K562 (cell line): ENCODE measurements at regions not wholly inside any gene's neighbourhood (a gene's known extent, or its start where the extent isn't known, plus 50 kb on each side); places are given as distances from the start of the nearest gene placed in this dataset.

Experiments used
- ATAC-seq: fragments of 200-7000 bp; cut with Tn5 transposase; 3 replicates; pipeline ENCODE4 v1.9.1; 2020; ENCODE audit warnings: moderate library complexity
- BruUV-seq: library from RNA; stranded (reverse); fragments of 400-500 nt; replicated peaks from 2 replicates; lab custom pipeline; 2021; lab: Mats Ljungman, UMichigan
- CTCF ChIA-PET: fragments of 300-600 bp; formaldehyde crosslinking; extraction: SDS; loops from one replicate; lab custom pipeline; 2021; ENCODE audit warnings: low intra/inter-chr PET ratio; lab: Yijun Ruan, JAX
- POLR2A ChIA-PET: fragments of 300-600, 350-650 bp; sonication (Branson Sonifier 250); formaldehyde crosslinking; extraction: SDS; loops from one replicate; lab custom pipeline; 2021; ENCODE audit warnings: antibody characterized with exemption, inconsistent platforms; lab: Yijun Ruan, JAX
- DNase-seq, 4 experiments: peaks; one replicate each; pipeline versions ENCODE4 v3.0.0 to v3.0.0-alpha.2; 2011 to 2018; ENCODE audit warnings: low spot score in 3 of 4, mixed read lengths in 3 of 4; ENCODE audit errors: extremely low read depth in 1 of 4
- FAIRE-seq: peaks from 2 replicates; lab custom pipeline; 2011; peaks lifted over from hg19 to GRCh38; lab: Jason Lieb, UNC
- H2AFZ ChIP-seq: 2 replicates; pipeline ENCODE4 v1.6.0; 2011; ENCODE audit warnings: low read depth, low read length, control low read depth, inconsistent platforms
- H3K27ac ChIP-seq: fragments of 200-600 bp; 3 replicates; pipeline ENCODE4 v1.8.0; 2011; ENCODE audit warnings: low read depth, mild to moderate bottlenecking, control low read depth, inconsistent platforms, low read length, moderate library complexity, mixed read lengths; ENCODE audit errors: extremely low read depth
- H3K27me3 ChIP-seq, 2 experiments: fragments of 300-600 bp in 1 of 2; 2 replicates in 1 of 2; 3 replicates in 1 of 2; pipeline versions ENCODE4 v1.6.0 to v1.8.0; 2011; ENCODE audit warnings: inconsistent platforms in 2 of 2, low read length in 2 of 2, mild to moderate bottlenecking in 1 of 2, mixed read lengths in 1 of 2, moderate library complexity in 1 of 2; ENCODE audit not compliant: control insufficient read depth in 2 of 2, insufficient read depth in 2 of 2
- H3K36me3 ChIP-seq: fragments of 300-600 bp; 3 replicates; pipeline ENCODE4 v1.8.0; 2011; ENCODE audit warnings: mild to moderate bottlenecking, low read length, inconsistent platforms; ENCODE audit not compliant: control insufficient read depth, insufficient read depth
- H3K4me1 ChIP-seq, 2 experiments: fragments of 200-600 bp in 1 of 2; replicated peaks in 1 of 2; 2 replicates in 1 of 2; 3 replicates in 1 of 2; pipeline versions ENCODE4 v1.5.1 to v1.8.0; 2011; ENCODE audit warnings: inconsistent platforms in 2 of 2, low read length in 2 of 2, mild to moderate bottlenecking in 1 of 2, mixed read lengths in 1 of 2, moderate library complexity in 1 of 2; ENCODE audit not compliant: control insufficient read depth in 2 of 2, insufficient read depth in 2 of 2
- H3K4me2 ChIP-seq: 2 replicates; pipeline ENCODE4 v1.6.1; 2011; ENCODE audit warnings: low read length, control low read depth, inconsistent platforms, mixed read lengths; ENCODE audit not compliant: insufficient read depth
- H3K4me3 ChIP-seq: fragments of 200-600 bp; sonication (generic), shearing (Covaris generic); 2 replicates; pipeline ENCODE4 v1.5.1; 2016; ENCODE audit warnings: control low read depth, inconsistent platforms
- H3K79me2 ChIP-seq: fragments of 200-600 bp; 3 replicates; pipeline ENCODE4 v1.8.0; 2011; ENCODE audit warnings: low read length, inconsistent platforms; ENCODE audit not compliant: control insufficient read depth, insufficient read depth
- H3K9ac ChIP-seq, 2 experiments: 2 replicates each; pipeline versions ENCODE4 v1.6.0 to v1.6.1; 2011; ENCODE audit warnings: low read depth in 2 of 2, low read length in 2 of 2, control low read depth in 1 of 2, inconsistent platforms in 1 of 2, mild to moderate bottlenecking in 1 of 2, mixed read lengths in 1 of 2; ENCODE audit not compliant: insufficient read depth in 1 of 2
- H3K9me1 ChIP-seq: one replicate; pipeline ENCODE4 v1.6.0; 2011; ENCODE audit warnings: inconsistent platforms, mild to moderate bottlenecking, low read length, moderate library complexity; ENCODE audit not compliant: control insufficient read depth, insufficient read depth
- H3K9me3 ChIP-seq: replicated peaks from 2 replicates; pipeline ENCODE4 v1.5.1; 2011; ENCODE audit warnings: low read depth, low read length, inconsistent platforms; ENCODE audit not compliant: control insufficient read depth, insufficient read depth
- H4K20me1 ChIP-seq: replicated peaks from 2 replicates; pipeline ENCODE4 v1.6.1; 2011; ENCODE audit warnings: low read length, inconsistent platforms, mixed read lengths; ENCODE audit not compliant: control insufficient read depth, insufficient read depth
- BACH1 ChIP-seq: fragments of 200-800 bp; sonication (Bioruptor generic); IDR thresholded peaks from 2 replicates; pipeline ENCODE4 v1.6.1; 2016; ENCODE audit warnings: missing genetic modification characterization, missing compliant biosample characterization
- CUX1 ChIP-seq: fragments of 200-800 bp; sonication (Bioruptor generic); IDR thresholded peaks from 2 replicates; pipeline ENCODE4 v1.6.1; 2016; ENCODE audit warnings: missing genetic modification characterization, missing compliant biosample characterization
- JUNB ChIP-seq: fragments of 450-650 bp; formaldehyde crosslinking; conservative IDR thresholded peaks from 2 replicates; pipeline ENCODE4 v1.4.0; 2020; ENCODE audit warnings: mild to moderate bottlenecking
- MCM3 ChIP-seq: fragments of 450-650 bp; IDR thresholded peaks from 2 replicates; pipeline ENCODE4 v1.6.1; 2016
- MEF2D ChIP-seq: conservative IDR thresholded peaks from 2 replicates; pipeline ENCODE4 v1.6.1; 2016; ENCODE audit warnings: low read depth, missing genetic modification characterization, missing compliant biosample characterization
- ZBTB12 ChIP-seq: fragments of 250-450 bp; sonication (Bioruptor Pico); IDR thresholded peaks from 2 replicates; pipeline ENCODE4 v1.4.0; 2020
- ZNF583 ChIP-seq: fragments of 250-450 bp; sonication (Bioruptor Pico); IDR thresholded peaks from 2 replicates; pipeline ENCODE4 v1.4.0; 2020
- ZNF780A ChIP-seq: fragments of 250-450 bp; sonication (Bioruptor Pico); IDR thresholded peaks from 2 replicates; pipeline ENCODE4 v1.5.0; 2021; ENCODE audit warnings: mild to moderate bottlenecking
- WGBS: fragments of 100-300 bp; shearing (Covaris generic); methylation state at CpG from one replicate; pipeline ENCODE4 v1.1.6; 2016; ENCODE audit warnings: low coverage, mixed read lengths; ENCODE audit not compliant: insufficient coverage; ENCODE audit errors: missing lambda C conversion rate; 5-methylcytosine and 5-hydroxymethylcytosine counted together
- in situ Hi-C: fragments of 300-500 bp; cut with MboI; formaldehyde crosslinking; loops from 4 replicates; pipeline ENCODE4 v1.15.0; 2018; ENCODE audit warnings: inconsistent platforms, mixed read lengths
- intact Hi-C: fragments of 100-400 bp; cut with micrococcal nuclease; formaldehyde crosslinking; loops from 2 replicates; pipeline ENCODE4 v1.14.2; 2022

DNA sequence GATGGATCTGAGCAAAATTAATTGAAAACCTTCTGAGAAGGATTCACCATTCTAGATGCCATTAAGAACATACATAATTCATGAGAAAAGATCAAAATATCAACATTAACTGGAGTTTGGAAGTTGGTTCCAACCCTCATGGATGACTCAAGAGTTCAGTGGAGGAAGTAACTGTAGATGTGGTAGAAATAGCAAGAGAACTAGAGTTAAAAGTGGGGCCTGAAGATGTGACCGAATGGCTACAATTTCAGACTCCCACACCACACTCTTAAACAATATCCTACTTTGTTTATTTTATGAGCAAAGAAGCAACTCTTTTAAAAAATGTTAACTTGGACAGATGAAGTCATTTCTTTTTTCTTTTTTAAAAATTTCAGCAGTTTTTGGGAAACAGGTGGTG, 354.3 kb downstream of the KLF12 start:
- intact Hi-C loops = no loop called here
- H4K20me1 ChIP-seq = no peaks in the 10 kb centered on the region
- no TSS peak for BruUV-seq
- no peaks in the 10 kb centered on the region for H3K79me2 ChIP-seq
- H3K4me1 ChIP-seq = no peaks in the 10 kb centered on the region
- H3K36me3 ChIP-seq = no peaks in the 10 kb centered on the region
- in situ Hi-C loops = no loop called here
- no peaks in the 10 kb centered on the region for H3K27me3 ChIP-seq
- CTCF ChIA-PET = no interaction called here
- POLR2A ChIA-PET = no interaction called here
- 0% methylated on average over 1 of the region's 1 CpG for WGBS
- no peak overlapping the region for H3K27ac ChIP-seq
- no peaks in the 10 kb centered on the region for H3K9me1 ChIP-seq
- ATAC-seq = no peak
- no peak for DNase-seq
- H3K4me3 ChIP-seq = no peak overlapping the region
- TF ChIP-seq ZBTB12 (CRISPR knock-in tag) (no peak), ZNF583 (CRISPR knock-in tag) (no peak), BACH1 (tag) (no peak), JUNB (CRISPR knock-in tag) (no peak), MCM3 (no peak)
- TF ChIP-seq, all 486 proteins: peak for 0
- H3K9me3 ChIP-seq = no peaks in the 10 kb centered on the region
- FAIRE-seq = no peak
- no peak overlapping the region for H3K9ac ChIP-seq
- no peak overlapping the region for H2AFZ ChIP-seq
- H3K4me2 ChIP-seq = no peak overlapping the region

DNA sequence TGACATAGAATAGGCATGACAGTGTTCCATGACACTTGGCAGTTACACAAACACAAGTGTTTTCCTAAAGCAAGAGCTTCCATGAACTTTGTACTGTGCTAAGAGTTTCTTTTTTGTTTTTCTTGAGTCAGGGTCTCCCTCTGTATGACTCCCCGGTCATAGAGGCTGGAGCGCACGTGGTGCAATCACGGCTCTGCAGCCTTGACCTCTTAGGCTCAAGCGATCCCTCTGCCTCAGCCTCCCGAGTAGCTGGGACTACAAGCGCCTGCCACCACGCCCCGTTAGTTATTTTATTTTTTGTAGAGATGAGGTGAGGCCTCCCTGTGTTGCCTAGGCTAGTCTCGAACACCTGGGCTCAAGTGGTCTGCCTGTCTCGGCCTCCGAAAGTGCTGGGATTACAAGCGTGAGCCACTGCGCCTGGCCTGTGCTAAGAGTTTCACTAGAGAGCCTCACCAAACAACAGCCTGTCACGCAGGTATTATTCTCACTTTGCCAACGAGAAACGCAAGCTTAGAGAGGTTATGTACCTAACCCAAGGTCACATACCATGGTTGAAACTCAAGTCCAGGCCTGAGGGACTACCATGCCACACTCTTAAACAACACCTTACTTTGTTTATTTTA, 355.9 kb downstream of the KLF12 start:
- ATAC-seq = no peak
- no peak for TF ChIP-seq CUX1 (CRISPR knock-in tag)
- TF ChIP-seq MEF2D (tag) = no peak
- TF ChIP-seq ZNF780A (CRISPR knock-in tag) = no peak

More for the DNA sequence above, 355.9 kb downstream of the KLF12 start:
- WGBS = under 1% methylated on average over 16 of the region's 17 CpGs
- no peaks in the 10 kb centered on the region for H4K20me1 ChIP-seq
- FAIRE-seq (no peak), DNase-seq (no peak)
- H3K9me3 ChIP-seq = no peaks in the 10 kb centered on the region
- intact Hi-C loops = no loop called here
- no peak overlapping the region for H3K9ac ChIP-seq
- H3K79me2 ChIP-seq = no peaks in the 10 kb centered on the region
- H3K9me1 ChIP-seq = no peaks in the 10 kb centered on the region
- ChIA-PET POLR2A (no interaction called here), CTCF (no interaction called here)
- H3K4me3 ChIP-seq = no peak overlapping the region
- in situ Hi-C loops = no loop called here
- H3K27ac ChIP-seq = no peak overlapping the region
- H3K4me2 ChIP-seq = no peak overlapping the region
- BruUV-seq = no TSS peak
- H2AFZ ChIP-seq = no peak overlapping the region
- H3K4me1 ChIP-seq = no peaks in the 10 kb centered on the region
- H3K27me3 ChIP-seq = no peaks in the 10 kb centered on the region
- no peaks in the 10 kb centered on the region for H3K36me3 ChIP-seq
